HG03520 (cell line): ENCODE measurements at regions not wholly inside any gene's neighbourhood (a gene's known extent, or its start where the extent isn't known, plus 50 kb on each side); places are given as distances from the start of the nearest gene placed in this dataset.

ENCODE experiments used
- ATAC-seq: cut with Tn5 transposase; IDR thresholded peaks from one replicate; pipeline ENCODE4 v1.9.1; 2021; ENCODE audit warnings: mild to moderate bottlenecking, moderate library complexity; ENCODE audit not compliant: unreplicated experiment

DNA sequence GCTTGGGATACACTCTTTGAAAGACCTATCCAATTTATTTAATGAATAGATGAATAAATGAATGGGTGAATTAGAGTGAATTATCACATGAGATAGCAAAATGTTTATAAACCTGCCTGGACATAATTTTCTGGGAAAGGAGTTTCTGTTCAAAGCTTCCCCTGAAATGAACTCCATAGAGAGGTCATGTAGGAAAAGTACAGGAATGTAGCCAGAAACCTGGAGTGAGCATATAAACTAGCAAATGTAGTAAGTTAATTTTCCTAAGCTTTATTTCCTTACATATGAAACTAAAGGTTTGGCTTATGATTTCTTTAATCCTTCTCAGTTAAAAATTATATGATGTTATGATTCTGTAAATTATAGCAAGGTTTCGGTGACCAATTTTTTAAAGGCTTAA lies 380.3 kb upstream of the RSPO3 start:
- no peak for ATAC-seq

DNA sequence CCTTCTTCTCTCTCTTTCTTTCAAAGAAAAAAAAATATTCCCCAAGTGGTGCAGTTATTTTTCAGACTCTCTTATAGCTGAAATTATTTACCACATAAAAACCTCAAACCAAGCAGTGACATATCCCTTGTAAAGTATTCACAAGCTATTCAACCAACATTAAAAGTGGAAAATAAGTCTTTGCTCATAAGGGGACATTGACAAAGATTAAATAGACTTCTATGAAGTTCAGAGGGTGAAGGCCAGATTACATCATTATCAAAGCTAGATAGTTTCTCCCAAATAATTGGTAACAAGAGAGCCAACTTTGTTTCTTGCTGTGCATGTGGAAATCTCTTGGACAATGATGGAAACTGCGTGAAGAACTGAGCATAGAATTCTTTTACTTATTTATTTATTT lies 379.8 kb upstream of the RSPO3 start:
- no peak for ATAC-seq

DNA sequence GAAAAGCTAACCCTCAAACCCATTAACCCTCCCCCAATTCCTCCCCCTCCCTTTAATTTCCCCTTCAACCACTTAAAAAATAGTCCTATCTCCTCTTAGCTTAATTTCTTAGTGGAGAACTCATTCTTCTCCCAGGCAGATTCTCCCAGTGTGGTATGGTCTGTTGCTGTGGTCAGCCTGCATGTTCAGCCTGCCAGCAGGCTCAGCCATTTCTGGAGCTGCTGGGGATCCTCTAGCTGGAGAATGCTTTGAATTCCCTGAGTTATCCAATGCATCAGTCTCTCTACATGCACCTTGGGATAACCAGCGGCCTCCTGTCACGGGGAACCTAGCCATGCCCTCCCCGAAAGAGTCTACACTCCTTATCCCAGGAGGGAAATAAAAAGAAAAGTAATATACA lies 375.4 kb upstream of the RSPO3 start:
- no peak for ATAC-seq

DNA sequence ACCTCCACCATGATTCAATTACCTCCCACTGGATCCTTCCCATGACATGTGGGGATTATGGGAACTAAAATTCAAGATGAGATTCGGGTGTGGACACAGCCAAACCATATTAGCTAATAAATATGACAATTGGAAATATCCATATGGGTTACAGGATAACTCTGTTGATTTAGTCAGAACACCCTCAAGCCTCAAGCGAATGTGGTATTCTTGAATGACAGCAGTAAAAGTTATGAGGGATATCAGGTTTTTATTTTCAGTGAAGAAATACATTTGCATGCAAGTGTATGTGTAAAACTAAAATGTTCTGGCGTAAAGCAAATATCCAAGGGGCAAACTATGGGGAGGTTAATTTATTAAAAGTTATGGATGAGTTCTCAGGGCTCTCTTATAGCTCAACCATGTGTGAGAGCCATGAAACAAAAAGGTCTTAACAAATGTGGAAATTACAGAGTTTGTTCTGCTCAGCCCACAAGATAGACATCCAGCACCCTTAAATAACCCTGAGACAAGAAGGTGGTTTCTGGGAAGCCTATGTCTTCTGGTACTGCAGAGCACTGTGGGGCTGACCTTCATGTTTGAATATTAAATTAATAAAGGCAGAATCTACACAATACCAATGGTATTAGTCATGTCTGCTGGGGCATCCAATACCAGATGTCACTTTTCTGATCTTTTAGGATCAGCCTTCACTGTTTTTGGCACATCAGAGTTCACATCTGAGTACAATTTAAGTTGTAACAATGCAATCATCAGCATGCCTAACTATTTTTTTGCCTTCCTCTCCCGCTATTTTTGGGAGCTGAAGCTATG lies 370.5 kb upstream of the RSPO3 start:
- ATAC-seq = no peak

DNA sequence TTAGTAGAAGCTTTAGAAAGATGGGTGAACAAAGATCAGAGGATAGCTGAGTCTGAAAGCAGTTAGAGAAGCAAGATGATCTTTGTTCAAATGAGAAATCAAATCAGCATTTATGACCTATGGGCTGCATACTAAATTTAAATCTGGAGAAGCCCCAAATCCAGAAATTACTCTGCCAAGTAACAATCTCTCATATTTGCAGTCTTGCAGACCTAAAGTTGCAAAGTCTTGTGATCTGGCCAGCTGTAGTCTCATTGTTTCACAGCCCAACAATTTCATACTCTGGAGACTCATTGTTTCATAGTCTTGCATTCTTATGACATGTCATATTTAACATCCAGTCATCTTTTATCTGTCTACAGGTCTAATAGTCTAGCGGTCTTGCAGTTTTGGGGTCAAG lies 364.9 kb upstream of the RSPO3 start:
- no peak for ATAC-seq

DNA sequence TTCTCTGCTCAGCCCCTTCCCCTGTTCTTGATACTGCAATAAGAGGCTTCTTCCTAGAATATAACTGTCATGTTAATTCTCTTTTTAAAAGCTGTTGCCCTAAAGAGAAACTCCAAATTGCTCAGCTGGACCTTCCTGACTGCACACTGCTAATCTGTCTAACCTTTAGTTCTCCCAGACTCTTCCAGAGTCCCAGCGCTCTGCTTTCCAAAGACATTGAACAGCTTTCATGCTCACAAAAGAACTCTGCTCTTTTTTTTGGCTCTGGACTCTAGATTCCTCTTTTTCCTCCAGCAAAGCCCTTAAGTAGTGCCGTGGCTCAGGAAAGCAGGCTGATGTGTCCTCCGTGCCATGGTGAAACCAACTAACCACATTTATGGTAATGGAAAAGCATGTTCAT lies 356.6 kb upstream of the RSPO3 start:
- no peak for ATAC-seq

DNA sequence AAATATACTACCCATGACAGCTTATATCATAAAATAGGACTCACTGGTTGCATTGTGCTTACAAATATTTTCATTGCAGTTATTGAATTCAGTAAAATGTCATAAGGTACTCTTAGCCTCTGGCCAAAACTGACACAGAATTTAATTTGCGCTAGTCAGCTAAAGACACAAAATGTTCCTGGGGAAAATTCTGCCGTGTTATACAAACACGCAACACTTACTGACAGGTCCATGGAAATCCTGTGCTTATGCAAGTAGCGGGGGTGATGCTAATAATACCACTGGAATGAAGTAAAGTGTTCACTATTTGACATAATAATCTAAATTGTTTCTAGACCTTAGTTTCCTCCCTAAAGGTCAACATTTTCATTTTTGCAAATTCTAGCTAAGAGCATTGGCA lies 354.4 kb upstream of the RSPO3 start:
- ATAC-seq = no peak

DNA sequence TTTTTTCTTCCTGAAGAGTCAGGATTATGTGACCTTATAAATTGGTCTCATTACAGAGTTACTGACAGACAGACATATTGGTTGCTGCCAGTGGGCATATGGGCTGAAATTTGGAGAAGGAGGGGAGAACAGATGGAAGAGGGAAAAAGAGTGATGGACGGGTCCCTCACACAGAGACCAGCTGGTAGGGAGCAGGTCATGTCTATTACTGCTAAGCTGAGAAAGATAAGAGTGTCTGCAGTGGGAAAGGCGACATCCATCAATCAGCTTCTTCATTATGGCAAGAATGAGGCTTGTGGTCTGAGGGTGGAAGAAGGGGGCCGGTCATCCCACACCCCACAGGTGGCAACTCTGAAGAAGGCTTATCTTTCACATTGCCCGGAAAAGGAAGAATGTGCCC lies 353.8 kb upstream of the RSPO3 start:
- ATAC-seq = no peak

DNA sequence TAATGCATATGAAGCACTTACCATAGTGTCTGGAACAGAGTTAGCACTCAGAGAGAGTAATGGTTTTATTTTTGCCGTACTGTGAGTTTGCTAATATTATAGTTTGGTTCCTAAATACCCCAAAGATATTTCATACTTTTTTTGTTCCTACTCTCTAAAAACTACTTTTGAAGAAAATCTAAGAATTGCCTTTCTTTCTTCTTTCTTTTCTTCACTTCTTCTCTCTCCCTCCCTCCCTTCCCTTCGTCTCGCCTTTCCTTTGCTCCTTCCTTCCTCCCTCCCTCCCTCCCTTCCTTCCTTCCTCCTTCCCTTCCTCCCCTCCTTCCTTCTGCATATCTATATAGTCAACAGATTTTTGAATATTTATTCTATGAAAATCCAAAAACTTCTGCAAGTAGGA lies 351.7 kb upstream of the RSPO3 start:
- no peak for ATAC-seq

DNA sequence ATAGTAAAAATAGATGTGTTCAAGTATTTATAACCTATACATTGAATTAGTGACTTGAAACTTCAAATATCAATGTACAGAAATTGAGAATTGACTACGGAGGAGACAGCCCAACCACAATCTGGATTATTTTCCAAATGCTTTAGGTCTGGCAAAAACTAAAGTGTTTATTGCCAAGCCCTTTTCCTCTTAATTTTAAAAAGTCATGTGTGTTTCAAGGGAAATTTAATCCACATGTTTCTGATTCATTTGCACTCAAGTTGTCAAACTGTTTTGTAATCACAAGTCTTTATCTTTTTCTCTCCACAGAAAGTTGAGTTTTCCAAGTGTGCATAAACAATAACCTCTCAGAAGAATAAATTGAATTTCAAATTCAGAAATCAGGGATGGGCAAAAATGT lies 350.8 kb upstream of the RSPO3 start:
- ATAC-seq = no peak

DNA sequence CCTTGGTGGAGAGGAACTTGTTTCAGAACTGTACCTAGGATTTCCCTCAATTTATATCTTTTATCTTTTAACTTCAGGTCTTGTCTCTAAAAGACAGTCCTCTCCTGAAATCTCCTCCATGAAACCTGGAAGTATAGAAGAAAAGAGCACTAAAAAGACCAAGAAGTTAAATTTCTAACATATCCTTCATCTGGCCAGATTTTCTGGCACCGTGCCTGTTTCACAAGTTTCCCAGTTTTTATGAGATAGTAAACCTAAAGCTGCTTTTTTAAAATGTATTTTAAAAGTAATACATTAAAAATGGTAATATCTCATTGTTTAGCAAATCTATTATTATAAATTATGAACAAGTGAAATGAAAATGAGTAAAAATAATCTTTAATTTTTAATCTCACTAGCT lies 348.3 kb upstream of the RSPO3 start:
- no peak for ATAC-seq

DNA sequence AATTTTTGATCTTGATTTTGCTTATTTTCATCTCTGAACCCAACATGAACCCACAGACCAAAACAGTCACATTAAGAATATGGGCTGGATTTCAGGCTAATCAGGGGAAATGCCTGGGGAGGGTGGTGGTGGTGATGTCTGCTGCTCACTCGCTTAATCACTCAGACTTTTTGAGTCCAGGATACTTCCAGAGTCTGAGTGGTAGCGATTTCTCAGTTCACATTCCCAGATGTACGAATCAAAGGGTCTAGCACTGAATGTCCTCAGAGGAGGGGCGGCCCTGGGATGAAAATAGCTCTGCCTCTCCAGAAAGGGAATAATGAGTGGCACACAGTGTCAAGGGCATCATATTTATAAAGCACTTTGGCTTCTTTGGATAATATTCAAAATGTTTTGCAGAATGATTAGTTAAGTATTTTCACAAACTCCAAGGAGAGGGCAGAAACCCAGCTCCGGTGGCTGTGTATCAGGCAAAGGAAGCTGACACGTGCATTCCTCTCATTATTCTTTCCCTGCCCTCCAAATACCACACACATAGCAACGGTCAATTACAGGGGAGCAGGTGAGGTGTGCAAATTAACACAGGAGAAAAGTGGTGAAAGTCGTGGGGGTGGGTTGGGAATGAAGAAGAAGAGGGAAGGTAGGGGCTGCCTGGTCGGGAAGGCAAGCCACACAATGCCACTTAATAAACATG lies 345.2 kb upstream of the RSPO3 start:
- ATAC-seq = no peak

DNA sequence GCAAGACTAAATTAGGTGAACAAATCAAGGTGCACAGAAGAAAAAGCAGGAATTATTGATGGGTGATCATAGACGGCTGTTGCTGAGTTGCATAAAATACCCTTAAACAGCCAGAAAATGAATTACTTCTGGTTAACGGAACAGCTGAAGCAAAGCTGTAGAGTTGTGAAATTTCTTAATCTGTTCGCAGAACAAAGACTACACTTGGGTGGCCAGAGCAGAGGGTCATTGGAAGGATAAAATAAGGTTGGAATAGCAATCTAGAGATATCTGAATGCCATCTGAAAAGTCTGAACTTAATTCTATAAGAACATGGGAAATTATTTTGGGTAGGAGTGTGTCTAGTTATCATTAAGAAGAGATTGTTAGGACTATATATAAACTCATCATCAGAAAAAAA lies 339.1 kb upstream of the RSPO3 start:
- no peak for ATAC-seq

DNA sequence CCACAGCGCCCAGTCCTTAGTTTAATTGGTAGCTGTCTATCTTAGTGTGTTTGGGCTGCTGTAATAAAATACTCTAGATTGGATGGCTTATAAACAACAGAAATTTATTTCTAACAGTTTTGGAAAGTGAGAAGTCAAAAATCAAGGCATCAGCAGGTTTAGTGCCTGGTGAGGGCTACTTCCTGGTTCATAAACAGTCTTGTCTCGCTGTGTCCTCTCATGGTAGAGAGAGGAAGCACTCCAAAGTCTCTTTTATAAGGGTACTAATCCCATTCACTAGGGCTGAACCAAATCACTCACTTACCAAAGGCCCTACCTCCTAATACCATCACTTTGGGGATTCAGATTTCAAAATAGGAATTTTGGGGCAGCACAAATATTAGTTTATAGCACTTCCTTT lies 336.9 kb upstream of the RSPO3 start:
- ATAC-seq = no peak

DNA sequence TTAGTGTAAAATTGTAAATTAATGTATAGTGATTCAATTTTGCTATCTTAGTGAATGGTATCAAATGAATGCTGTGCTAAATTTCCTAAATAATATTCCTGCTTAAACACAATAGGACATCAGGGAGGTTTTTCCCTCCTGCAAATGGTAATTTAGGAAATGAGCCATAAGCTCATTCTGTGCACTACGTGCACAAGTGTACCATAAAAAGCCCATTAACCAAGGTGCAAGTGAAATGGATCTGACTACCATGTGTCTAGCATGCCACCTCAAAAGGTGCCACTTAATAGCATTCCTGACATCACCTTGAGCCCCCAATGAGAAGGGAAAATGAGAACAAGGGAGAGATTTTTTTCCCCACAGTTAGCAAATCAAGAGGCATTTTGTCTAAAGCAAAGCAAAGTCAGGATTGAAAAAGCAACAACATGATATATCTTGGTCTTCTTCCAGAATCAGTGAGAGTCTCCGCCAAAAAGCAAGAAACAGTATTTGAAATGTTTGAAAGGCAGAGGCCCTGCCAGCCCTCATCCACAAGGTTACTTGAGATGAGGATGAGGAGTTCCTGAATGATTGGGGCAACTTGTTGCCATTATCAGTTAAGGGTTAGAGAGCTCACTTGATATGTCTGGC lies 334.2 kb upstream of the RSPO3 start:
- no peak for ATAC-seq

DNA sequence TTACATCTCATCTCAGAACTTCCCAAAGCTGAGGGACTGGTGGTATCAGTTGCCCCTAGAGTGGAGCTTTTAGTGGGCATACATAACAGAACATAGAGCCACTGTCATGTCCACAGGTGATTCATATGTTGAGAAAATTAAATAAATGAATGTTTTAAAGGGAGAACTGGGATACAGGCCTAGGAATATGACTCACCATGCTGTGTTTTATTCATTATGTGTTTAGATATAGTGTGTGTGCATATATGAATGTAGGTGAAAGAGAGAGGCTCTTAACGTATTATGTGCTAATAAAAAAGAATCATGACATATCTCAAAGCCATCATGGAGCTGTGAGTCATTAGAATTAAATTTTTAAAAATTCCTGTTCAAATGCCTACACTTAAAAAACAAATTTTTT lies 332.2 kb upstream of the RSPO3 start:
- no peak for ATAC-seq

DNA sequence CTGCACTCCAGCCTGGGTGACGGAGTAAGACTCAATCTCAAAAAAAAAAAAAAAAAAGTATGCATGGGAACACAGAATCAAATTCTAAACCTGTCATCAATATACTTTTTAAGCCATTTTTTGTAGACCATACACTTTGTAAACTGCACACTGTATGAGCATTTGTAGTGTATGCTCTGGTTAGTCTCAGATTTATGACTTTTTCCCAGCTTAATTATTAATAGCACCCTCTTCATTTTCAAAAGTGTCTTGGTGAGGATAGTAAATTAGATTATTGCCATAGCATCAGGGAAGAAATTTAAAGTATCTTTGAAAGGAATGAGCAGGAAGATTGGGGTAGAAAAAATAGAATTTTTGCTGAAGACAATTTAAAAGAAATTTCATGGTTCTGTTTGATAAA lies 330.8 kb upstream of the RSPO3 start:
- no peak for ATAC-seq

DNA sequence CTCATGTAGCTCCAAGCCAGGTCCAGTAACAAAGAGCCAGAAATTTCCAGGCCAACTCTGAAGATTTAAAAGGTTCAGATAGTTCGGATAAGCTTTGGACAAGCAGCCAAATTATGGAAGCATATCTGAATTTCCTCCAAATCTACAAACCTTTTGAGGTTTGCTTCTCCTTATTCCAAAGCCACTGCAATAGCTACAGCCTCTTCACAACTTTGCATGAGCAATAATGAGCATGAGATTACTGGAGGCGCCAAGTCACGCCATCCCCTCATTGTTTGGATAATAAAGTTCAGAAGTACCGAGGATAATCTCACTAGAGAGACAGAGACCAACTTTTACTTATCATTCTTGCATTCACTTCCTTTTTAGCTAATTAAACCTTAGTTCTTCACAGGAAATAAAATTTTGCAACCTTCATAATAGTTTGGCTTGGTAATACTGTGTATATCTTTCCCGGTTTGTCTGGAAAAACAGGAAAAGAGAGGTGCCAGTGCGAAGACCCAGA lies 329.6 kb upstream of the RSPO3 start:
- no peak for ATAC-seq

DNA sequence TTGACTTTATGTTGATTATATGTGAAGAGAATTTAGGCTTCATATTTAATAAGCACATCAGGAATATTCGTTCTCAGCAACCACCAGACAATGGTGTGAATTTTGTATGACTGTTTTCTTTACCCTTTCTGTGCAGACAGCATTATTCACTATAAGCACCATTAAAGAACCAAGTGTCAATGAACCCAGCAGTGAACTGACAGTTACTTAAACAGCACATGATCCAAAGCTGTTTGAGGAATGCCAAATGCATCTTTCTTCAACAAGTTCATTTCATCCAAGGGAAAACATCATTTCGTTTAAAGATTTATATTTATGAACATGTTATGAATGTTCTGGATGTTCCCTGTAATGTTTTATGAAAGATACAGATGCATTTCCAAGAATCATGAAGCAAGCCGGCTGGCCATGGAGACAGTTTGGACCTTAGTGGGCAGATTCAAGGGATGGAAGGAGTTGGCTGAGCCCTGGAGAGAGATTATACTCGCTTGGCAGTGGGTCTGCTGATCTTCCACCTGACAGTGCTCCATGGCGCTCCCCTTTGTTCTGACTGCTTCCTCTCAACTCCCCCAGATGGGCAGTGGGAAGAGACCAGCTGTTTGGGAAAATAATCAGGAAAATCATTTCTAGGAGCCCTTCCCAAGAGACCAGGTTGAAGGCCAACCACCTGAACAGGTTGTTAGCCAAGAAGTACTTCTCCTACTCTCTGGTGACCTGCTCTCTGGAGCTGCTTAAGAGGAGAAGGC lies 326.0 kb upstream of the RSPO3 start:
- no peak for ATAC-seq

DNA sequence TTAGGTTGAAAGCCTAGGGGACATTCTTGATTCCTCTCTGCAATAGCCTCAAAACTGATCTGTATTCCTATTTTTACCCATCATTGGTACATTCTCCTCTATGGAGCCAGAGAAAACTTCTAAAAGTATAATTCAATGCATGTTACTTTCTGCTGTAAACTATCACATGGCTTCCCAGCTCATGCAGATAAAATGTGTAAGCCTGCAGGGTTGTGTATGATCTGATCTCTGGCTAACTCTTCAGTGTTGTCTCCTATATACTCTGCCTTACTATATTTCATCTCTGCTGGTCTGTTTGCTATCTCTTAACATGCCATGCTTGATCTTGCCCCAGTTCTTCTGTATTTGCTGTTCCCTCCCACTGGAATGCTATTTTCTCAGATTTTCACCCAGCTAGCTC lies 323.3 kb upstream of the RSPO3 start:
- ATAC-seq = no peak

DNA sequence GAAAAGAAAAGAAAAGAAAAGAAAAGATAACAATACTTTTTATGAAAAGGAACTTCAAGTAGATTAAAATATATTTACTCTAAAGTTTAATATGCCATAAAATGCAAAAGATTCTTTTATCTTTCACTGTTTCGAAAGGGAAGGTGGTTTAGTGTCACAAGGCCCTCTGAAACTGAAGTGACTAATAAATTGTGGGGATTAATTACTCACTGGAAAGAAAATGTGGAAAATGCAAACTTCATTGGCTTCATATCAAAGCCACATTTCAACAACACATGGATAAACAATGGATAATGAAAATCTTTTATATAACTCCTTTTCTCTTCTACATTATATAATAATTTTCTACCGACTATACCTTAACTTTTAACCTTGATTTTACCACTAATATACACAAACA lies 320.5 kb upstream of the RSPO3 start:
- ATAC-seq = no peak
